HEK293 (cell line): ENCODE measurements at regions not wholly inside any gene's neighbourhood (a gene's known extent, or its start where the extent isn't known, plus 50 kb on each side); places are given as distances from the start of the nearest gene placed in this dataset.

ENCODE experiments used
- MEIS1 ChIP-seq: sonication (generic); formaldehyde crosslinking; IDR thresholded peaks from 2 replicates; pipeline ENCODE4 v1.8.1; 2022; ENCODE audit warnings: missing genetic modification reagents, mild to moderate bottlenecking, borderline replicate concordance
- ZBTB20 ChIP-seq: fragments of 450-650 bp; formaldehyde crosslinking; IDR thresholded peaks from 2 replicates; pipeline ENCODE4 v1.5.1; 2016; ENCODE audit warnings: missing biosample characterization, missing genetic modification characterization
- ZNF830 ChIP-seq: fragments of 450-650 bp; IDR thresholded peaks from 2 replicates; pipeline ENCODE4 v1.5.0; 2018; ENCODE audit warnings: missing biosample characterization, missing genetic modification characterization, low read depth, mild to moderate bottlenecking, moderate library complexity
- TF ChIP-seq, protein P1 (sequence below): fragments of 450-650 bp; formaldehyde crosslinking; IDR thresholded peaks from 2 replicates; pipeline ENCODE4 v1.5.1; 2016; ENCODE audit warnings: missing biosample characterization, missing genetic modification characterization

GRCh38 chr7:33845991-33846509 is 59.3 kb upstream of the BMPER start:
- TF ChIP-seq, protein P1, sequence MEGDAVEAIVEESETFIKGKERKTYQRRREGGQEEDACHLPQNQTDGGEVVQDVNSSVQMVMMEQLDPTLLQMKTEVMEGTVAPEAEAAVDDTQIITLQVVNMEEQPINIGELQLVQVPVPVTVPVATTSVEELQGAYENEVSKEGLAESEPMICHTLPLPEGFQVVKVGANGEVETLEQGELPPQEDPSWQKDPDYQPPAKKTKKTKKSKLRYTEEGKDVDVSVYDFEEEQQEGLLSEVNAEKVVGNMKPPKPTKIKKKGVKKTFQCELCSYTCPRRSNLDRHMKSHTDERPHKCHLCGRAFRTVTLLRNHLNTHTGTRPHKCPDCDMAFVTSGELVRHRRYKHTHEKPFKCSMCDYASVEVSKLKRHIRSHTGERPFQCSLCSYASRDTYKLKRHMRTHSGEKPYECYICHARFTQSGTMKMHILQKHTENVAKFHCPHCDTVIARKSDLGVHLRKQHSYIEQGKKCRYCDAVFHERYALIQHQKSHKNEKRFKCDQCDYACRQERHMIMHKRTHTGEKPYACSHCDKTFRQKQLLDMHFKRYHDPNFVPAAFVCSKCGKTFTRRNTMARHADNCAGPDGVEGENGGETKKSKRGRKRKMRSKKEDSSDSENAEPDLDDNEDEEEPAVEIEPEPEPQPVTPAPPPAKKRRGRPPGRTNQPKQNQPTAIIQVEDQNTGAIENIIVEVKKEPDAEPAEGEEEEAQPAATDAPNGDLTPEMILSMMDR = no peak
- TF ChIP-seq ZNF830 (tag by site-specific recombination) (no peak), ZBTB20 (tag by site-specific recombination) (no peak), MEIS1 (CRISPR knock-in tag) (no peak)
